ENCODE measurements at regions not wholly inside any gene's neighbourhood (a gene's known extent, or its start where the extent isn't known, plus 50 kb on each side); places are given as distances from the start of the nearest gene placed in this dataset.
"Not testable (repeated sequence)": the region's sequence is repeated elsewhere in the genome, so short reads cannot be mapped to it uniquely, and the experiment has no call there.

DNA sequence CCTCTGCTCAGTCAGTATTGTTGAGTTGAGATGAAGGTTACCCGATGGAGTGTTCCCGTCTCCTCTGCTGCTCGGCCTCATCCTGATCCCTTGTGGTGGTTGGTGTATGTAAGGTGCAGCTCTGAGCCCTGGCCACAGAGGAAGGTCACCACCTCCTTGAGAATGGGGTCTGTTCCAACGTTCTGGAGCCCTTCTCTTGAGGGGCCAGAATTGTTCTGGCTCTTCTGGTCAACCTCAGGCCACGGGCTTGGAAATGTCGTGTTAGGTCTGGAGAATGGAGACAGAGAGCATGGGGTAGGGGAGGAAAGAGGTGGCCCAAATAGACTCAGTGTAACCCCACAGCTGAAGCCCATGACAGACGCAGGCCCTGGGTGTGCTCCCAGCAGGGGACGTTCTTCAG, 62.3 kb upstream of the ETV3 start:
- Histone ChIP-seq H3K4me3 (ENCODE audit: low read depth, low read length) (no peak overlapping the region), H3K4me1 (ENCODE audit: control insufficient read depth, insufficient read depth, low read length) (peaks cover 15% of the 10 kb centered on the region), H3K27ac (ENCODE audit: low read depth, low read length) (no peak overlapping the region), H3K9me3 (ENCODE audit: control insufficient read depth, insufficient read depth, low read depth, low read length) (no peaks in the 10 kb centered on the region), H3K27me3 (ENCODE audit: control insufficient read depth, insufficient read depth, low read length) (peaks cover 2% of the 10 kb centered on the region; the same call in 1 of the 2 replicates), H3K36me3 (ENCODE audit: control insufficient read depth, insufficient read depth, low read length) (no peaks in the 10 kb centered on the region), H3K9ac (ENCODE audit: low read length) (no peak overlapping the region)

DNA sequence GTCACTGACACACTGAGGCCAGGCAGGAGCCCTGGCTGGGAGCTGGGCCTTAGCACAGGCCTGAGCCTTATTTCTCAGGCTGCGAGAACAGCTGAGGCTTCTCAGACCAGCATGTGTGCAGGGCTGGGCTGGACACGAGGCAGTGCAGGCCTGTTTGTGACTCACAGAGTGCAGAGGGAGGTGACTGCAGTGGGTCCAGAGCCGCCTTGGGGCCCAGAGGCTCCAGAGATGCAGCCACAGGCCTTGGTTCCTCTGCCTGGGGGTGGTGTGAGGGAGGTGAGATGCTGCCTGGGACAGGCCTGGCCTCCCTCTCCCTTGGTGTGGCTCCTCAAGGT, 61.2 kb upstream of the ETV3 start:
- H3K4me1 ChIP-seq (ENCODE audit: control insufficient read depth, insufficient read depth, low read length), result peaks cover 15% of the 10 kb centered on the region
- H3K4me3 ChIP-seq (ENCODE audit: low read depth, low read length), result no peak overlapping the region
- no peak overlapping the region for H3K27ac ChIP-seq (ENCODE audit: low read depth, low read length)
- no peaks in the 10 kb centered on the region for H3K36me3 ChIP-seq (ENCODE audit: control insufficient read depth, insufficient read depth, low read length)
- no peaks in the 10 kb centered on the region for H3K9me3 ChIP-seq (ENCODE audit: control insufficient read depth, insufficient read depth, low read depth, low read length)
- peaks cover 9% of the 10 kb centered on the region; the same call in 1 of the 2 replicates for H3K27me3 ChIP-seq (ENCODE audit: control insufficient read depth, insufficient read depth, low read length)
- H3K9ac ChIP-seq (ENCODE audit: low read length), result no peak overlapping the region

DNA sequence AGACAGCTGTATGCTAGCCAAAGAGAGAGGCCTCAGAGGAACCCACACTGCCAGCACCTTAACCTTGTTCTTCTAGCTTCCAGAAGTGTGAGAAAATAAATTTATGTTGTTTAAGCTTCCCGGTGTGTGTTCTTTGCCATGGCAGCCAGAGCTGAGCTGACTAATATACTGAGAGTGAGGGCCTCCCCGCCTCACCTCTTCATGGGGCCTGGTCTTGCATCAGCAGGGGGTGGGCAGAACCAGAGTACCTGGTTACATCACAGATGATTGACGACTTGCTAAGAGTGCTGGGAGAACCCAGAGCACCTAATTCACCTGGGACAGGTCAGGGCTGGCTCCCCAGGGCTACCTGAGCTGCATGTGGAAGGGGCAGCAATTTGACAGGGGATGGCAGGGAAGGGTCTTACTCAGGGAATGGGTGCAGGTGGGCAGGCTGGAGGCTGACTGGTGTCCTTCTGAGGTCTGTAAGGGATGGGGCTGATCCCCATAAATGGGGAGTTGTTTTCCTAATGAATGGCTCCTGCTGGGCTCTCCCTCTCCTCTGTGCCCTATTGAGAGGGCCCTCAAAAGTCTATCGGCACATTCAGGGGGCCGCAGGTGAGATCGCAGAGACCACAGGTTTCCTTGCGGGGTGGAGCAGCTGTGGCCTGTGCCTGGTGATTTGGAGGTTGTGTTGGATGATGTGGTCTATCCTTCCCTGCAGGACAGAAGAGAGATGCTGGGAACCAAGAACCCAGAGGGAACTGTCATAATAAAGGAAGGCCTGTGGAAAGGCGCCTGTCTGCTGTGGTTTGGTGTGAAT, 60.6 kb upstream of the ETV3 start:
- Histone ChIP-seq H3K9ac (ENCODE audit: low read length) (no peak overlapping the region), H3K4me3 (ENCODE audit: low read depth, low read length) (no peak overlapping the region), H3K4me1 (ENCODE audit: control insufficient read depth, insufficient read depth, low read length) (peaks cover 17% of the 10 kb centered on the region), H3K36me3 (ENCODE audit: control insufficient read depth, insufficient read depth, low read length) (no peaks in the 10 kb centered on the region), H3K27me3 (ENCODE audit: control insufficient read depth, insufficient read depth, low read length) (peaks cover 9% of the 10 kb centered on the region; the same call in 1 of the 2 replicates), H3K9me3 (ENCODE audit: control insufficient read depth, insufficient read depth, low read depth, low read length) (no peaks in the 10 kb centered on the region), H3K27ac (ENCODE audit: low read depth, low read length) (no peak overlapping the region)

DNA sequence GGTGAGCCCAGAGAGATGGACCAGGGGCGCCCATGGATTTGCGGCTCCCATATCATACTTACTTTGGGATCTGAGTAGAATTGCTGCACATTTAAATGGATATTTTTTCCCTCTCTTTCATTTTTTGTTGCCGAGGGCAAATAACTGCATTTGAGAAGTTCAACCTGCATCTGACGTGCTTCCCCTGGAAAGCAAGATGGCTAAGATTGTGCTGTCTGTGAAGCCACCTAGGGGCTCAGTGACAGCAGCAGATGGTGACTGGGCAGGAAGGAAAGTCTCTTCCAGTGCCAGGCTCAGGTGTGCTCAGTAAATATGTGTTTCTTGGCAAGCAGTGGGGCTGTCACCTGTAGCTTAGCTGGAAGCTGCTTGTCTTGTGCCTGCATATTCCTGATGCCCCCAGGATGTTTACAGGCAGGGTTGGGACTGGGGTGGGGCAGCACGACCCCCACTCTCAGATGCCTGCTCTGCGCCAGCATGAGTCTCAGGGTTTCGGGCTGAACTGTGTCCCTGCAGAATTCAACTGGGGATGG, 59.8 kb upstream of the ETV3 start:
- H3K9ac ChIP-seq (ENCODE audit: low read length), result no peak overlapping the region
- no peaks in the 10 kb centered on the region for H3K9me3 ChIP-seq (ENCODE audit: control insufficient read depth, insufficient read depth, low read depth, low read length)
- peaks cover 23% of the 10 kb centered on the region for H3K4me1 ChIP-seq (ENCODE audit: control insufficient read depth, insufficient read depth, low read length)
- no peak overlapping the region for H3K27ac ChIP-seq (ENCODE audit: low read depth, low read length)
- peaks cover 9% of the 10 kb centered on the region; the same call in 1 of the 2 replicates for H3K27me3 ChIP-seq (ENCODE audit: control insufficient read depth, insufficient read depth, low read length)
- H3K36me3 ChIP-seq (ENCODE audit: control insufficient read depth, insufficient read depth, low read length), result no peaks in the 10 kb centered on the region
- no peak overlapping the region for H3K4me3 ChIP-seq (ENCODE audit: low read depth, low read length)

DNA sequence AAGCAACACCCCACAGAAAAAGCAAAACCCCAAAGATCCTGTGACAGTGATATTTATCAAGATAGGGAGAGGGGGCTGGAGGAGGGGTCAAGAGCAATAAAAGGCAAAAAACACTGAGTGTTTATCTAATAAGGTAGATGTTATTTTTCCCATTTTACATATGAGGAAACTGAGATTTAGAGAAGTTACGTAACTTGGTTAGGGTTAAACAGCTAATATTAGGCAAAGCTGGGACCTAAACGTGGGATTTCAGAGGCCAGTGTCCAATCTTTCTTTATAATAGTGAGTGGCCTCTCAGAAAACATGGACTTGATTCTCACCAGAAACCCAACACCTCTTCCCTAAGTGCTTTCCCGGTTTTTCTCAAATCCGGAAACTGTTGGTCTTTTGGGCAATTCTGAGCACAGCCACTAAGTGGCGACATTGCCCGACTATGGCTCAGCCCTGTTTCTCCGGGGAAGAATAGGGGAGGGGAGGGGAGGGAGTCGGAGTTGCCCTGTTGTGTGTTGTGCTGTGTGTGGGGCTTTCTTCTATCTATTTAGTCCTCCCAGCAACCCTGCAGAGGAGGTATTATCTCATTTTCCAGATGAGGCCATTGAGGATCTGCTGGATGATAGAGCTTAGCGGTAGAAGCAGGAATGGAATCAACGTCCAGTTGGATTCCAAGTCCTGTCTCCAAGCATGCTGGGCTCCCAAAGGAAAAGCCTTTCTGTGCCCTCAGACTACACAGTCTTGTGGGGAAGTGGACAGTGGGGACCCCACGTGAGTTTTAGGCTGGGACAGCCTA, 58.7 kb upstream of the ETV3 start:
- H3K4me3 ChIP-seq (ENCODE audit: low read depth, low read length); H3K9ac ChIP-seq (ENCODE audit: low read length); H3K36me3 ChIP-seq (ENCODE audit: control insufficient read depth, insufficient read depth, low read length); H3K9me3 ChIP-seq (ENCODE audit: control insufficient read depth, insufficient read depth, low read depth, low read length); H3K27ac ChIP-seq (ENCODE audit: low read depth, low read length); H3K27me3 ChIP-seq (ENCODE audit: control insufficient read depth, insufficient read depth, low read length): not testable (repeated sequence)
- peaks cover 23% of the 10 kb centered on the region for H3K4me1 ChIP-seq (ENCODE audit: control insufficient read depth, insufficient read depth, low read length)

DNA sequence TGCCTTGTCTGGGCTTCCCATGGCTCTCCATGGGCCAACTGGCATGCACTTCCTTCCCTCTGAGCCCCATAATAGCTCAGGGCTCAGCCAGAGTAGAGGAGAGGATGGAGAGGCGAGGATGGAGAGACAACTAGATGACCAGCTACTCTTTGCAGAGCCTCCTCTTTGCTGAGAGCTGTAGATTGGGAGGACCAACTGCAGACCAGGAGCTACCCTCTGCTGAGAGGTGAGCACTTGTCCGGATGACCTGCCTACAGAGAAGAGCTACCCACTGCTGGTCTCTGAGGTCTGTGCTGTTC, 58.0 kb upstream of the ETV3 start:
- Histone ChIP-seq H3K4me3 (ENCODE audit: low read depth, low read length) (no peak overlapping the region), H3K9ac (ENCODE audit: low read length) (no peak overlapping the region), H3K27me3 (ENCODE audit: control insufficient read depth, insufficient read depth, low read length) (peaks cover 9% of the 10 kb centered on the region; the same call in 1 of the 2 replicates), H3K36me3 (ENCODE audit: control insufficient read depth, insufficient read depth, low read length) (no peaks in the 10 kb centered on the region), H3K4me1 (ENCODE audit: control insufficient read depth, insufficient read depth, low read length) (peaks cover 23% of the 10 kb centered on the region), H3K27ac (ENCODE audit: low read depth, low read length) (no peak overlapping the region), H3K9me3 (ENCODE audit: control insufficient read depth, insufficient read depth, low read depth, low read length) (no peaks in the 10 kb centered on the region)

DNA sequence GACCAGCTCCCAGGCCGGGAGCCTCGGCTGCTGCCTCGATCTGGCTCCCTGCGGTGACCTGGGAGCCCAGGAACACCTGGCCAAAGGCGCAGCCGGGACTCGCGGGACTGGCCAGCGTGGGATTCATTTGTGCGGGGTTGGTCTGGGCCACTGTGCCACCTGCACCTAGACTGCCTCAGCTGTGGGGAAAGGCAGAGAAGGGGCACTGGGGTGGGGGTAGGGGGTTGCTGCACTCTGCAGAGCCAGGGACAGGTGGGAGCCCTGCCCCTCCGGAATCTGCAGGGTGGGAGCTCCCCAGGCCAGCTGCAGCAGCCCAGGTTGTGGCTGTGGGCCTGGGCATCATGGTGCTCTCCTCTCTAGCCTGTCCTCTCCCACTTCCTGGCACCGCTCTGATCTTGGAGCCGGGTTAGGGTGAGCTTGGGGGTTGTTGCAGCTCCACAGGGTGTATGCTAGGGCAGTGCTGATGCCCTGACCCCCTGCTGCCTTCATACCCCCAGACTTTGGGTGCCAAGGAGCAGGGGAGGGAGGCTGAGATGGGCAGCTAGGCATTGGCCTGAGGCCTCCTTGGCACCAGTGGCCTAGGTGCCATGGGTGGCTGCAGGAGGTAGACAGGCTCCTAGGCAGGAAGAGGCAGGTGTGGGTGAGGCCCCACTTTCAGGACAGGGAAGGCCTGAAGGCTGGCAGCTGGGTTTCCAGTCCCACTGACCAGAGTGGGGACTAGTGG, 57.5 kb upstream of the ETV3 start:
- no peak overlapping the region for H3K27ac ChIP-seq (ENCODE audit: low read depth, low read length)
- H3K4me3 ChIP-seq (ENCODE audit: low read depth, low read length), result peak overlapping the region; percentile 39; the same call in 1 of the 2 replicates
- peaks cover 23% of the 10 kb centered on the region for H3K4me1 ChIP-seq (ENCODE audit: control insufficient read depth, insufficient read depth, low read length)
- peaks cover 9% of the 10 kb centered on the region; the same call in 1 of the 2 replicates for H3K27me3 ChIP-seq (ENCODE audit: control insufficient read depth, insufficient read depth, low read length)
- no peak overlapping the region for H3K9ac ChIP-seq (ENCODE audit: low read length)
- H3K36me3 ChIP-seq (ENCODE audit: control insufficient read depth, insufficient read depth, low read length), result no peaks in the 10 kb centered on the region
- no peaks in the 10 kb centered on the region for H3K9me3 ChIP-seq (ENCODE audit: control insufficient read depth, insufficient read depth, low read depth, low read length)

DNA sequence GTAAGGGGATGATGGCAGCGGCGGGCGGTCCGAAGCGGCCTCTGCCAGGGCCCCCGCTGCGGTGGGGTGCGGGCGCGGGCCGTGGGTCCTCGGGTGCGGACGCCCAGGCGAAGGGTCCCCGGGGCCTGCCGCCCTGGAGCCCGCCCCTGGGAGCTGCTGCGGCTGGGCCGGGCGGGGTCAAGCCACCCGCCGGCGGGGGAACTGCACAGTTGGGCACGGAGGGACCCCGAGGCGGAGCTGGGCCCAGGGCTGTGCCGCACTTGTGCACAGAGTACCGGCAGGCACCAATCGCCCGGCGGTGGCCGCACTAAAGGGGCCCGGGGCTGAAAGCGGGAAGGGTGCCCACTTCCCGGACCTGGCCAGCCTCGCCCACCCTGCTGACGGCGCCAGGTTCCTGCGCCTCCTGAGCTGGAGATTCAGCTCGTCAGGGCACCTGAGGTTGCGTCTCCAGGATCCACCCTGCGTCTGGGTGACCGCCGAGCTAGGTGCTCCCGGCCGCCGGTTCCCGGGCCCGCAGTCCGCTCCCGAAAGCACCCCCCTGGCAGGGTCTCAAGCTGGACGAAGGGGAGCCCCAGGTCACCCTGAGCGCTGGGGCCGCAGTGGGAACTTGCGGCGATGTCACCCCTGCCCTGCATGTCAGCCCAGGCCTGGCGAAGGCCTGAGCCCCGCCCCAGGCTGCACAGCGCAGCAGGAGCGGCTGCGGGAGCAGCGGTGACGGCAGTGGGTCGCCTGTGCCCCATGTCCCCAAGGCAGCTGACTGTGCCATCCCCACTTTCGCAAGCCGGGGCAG, 56.7 kb upstream of the ETV3 start:
- no peak overlapping the region for H3K9ac ChIP-seq (ENCODE audit: low read length)
- H3K27ac ChIP-seq (ENCODE audit: low read depth, low read length), result no peak overlapping the region
- peak overlapping the region; percentile 39; the same call in 1 of the 2 replicates for H3K4me3 ChIP-seq (ENCODE audit: low read depth, low read length)
- H3K36me3 ChIP-seq (ENCODE audit: control insufficient read depth, insufficient read depth, low read length), result no peaks in the 10 kb centered on the region
- H3K4me1 ChIP-seq (ENCODE audit: control insufficient read depth, insufficient read depth, low read length), result peaks cover 23% of the 10 kb centered on the region
- H3K27me3 ChIP-seq (ENCODE audit: control insufficient read depth, insufficient read depth, low read length), result peaks cover 9% of the 10 kb centered on the region; the same call in 1 of the 2 replicates
- no peaks in the 10 kb centered on the region for H3K9me3 ChIP-seq (ENCODE audit: control insufficient read depth, insufficient read depth, low read depth, low read length)

DNA sequence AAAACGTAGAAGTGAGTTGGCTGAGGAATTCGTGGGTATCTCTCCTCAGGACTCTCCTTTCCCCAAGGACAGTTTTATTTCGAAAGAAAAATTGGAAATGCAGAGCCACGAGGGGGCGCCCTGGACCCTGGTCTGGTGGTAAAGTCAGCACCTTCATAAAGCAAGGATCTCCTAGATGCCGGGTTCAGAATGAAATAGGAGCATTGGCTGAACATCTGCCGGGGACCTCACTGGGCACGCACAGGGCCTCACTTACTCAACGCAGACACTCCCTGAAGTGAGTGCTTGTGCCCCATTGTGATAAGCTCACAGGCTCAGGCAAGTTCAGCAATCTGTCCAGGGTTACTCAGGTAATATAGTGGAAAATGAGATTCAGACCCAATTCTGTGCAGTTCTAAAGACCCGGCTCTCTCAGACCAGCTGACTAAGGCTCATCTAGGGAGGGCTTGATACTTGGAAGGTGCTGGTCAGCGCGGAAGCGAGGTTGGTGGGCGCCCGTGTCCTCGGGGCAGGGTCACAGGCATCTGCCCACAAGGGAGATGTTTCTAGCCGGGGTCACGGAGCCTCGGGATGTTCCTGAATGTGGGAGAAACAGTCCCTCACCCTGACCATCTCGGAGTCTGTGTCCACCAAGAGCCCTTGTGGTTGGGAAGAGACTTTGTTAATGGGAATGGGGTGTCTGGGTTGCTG, 55.7 kb upstream of the ETV3 start:
- Histone ChIP-seq H3K4me1 (ENCODE audit: control insufficient read depth, insufficient read depth, low read length) (peaks cover 23% of the 10 kb centered on the region), H3K36me3 (ENCODE audit: control insufficient read depth, insufficient read depth, low read length) (no peaks in the 10 kb centered on the region), H3K4me3 (ENCODE audit: low read depth, low read length) (no peak overlapping the region), H3K9me3 (ENCODE audit: control insufficient read depth, insufficient read depth, low read depth, low read length) (no peaks in the 10 kb centered on the region), H3K27me3 (ENCODE audit: control insufficient read depth, insufficient read depth, low read length) (peaks cover 9% of the 10 kb centered on the region; the same call in 1 of the 2 replicates), H3K9ac (ENCODE audit: low read length) (no peak overlapping the region), H3K27ac (ENCODE audit: low read depth, low read length) (no peak overlapping the region)

DNA sequence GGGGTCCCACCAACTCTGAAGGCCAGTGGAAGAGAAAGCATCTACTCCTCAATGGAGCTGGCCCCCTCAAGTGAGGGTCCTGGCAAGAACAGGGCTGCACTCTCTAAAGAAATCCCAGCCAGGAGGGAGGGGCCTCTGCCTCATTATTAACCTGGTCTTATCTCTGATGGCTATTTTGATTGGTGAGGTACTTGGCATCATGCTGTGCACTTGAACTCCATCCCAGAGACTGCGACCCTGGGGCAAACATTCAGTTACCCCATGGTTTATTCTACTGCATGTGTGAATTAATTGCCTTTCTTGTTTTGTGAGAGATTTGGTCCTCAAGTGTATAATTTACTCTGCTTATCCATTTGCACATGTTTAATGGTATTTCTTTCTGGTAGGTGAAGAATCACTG, 55.0 kb upstream of the ETV3 start:
- H3K36me3 ChIP-seq (ENCODE audit: control insufficient read depth, insufficient read depth, low read length), result no peaks in the 10 kb centered on the region
- H3K4me3 ChIP-seq (ENCODE audit: low read depth, low read length), result no peak overlapping the region
- H3K4me1 ChIP-seq (ENCODE audit: control insufficient read depth, insufficient read depth, low read length), result peaks cover 20% of the 10 kb centered on the region
- no peaks in the 10 kb centered on the region for H3K9me3 ChIP-seq (ENCODE audit: control insufficient read depth, insufficient read depth, low read depth, low read length)
- no peak overlapping the region for H3K27ac ChIP-seq (ENCODE audit: low read depth, low read length)
- H3K9ac ChIP-seq (ENCODE audit: low read length), result no peak overlapping the region
- peaks cover 9% of the 10 kb centered on the region; the same call in 1 of the 2 replicates for H3K27me3 ChIP-seq (ENCODE audit: control insufficient read depth, insufficient read depth, low read length)

Measured in HUES6 (cell line).